ENCODE measurements at regions not wholly inside any gene's neighbourhood (a gene's known extent, or its start where the extent isn't known, plus 50 kb on each side); places are given as distances from the start of the nearest gene placed in this dataset.

- Histone ChIP-seq H3K79me1 (ENCODE audit: low read depth in 1 of 2, low read length in 2 of 2) (no peaks in the 10 kb centered on the region), H2AK9ac (replicated peaks; ENCODE audit: low read depth, low read length, poor library complexity) (no peak overlapping the region), H3K27me3 (ENCODE audit: control insufficient read depth, insufficient read depth, low read length) (no peaks in the 10 kb centered on the region), H2BK20ac (ENCODE audit: low read depth, low read length) (no peak overlapping the region), H4K91ac (ENCODE audit: insufficient read depth, low read depth, low read length) (no peak overlapping the region), H3K4ac (ENCODE audit: low read depth, low read length) (no peak overlapping the region), H3K27ac (ENCODE audit: insufficient read depth, low read length) (no peak overlapping the region), H2AFZ (replicated peaks; ENCODE audit: low read length, poor library complexity) (no peak overlapping the region), H3K18ac (ENCODE audit: low read depth, low read length) (no peak overlapping the region), H3K56ac (ENCODE audit: extremely low read depth, insufficient read depth, low read length) (no peak overlapping the region), H2BK5ac (ENCODE audit: low read depth, low read length, poor library complexity, severe bottlenecking) (no peak overlapping the region), H3K4me1 (ENCODE audit: control insufficient read depth, insufficient read depth, low read length) (no peaks in the 10 kb centered on the region), H3K4me3 (ENCODE audit: insufficient read depth, low read depth, low read length) (no peak overlapping the region), H2BK15ac (ENCODE audit: low read depth, low read length) (no peak overlapping the region), H3K14ac (replicated peaks; ENCODE audit: low read depth, low read length) (no peak overlapping the region), H4K5ac (ENCODE audit: low read depth, low read length) (no peak overlapping the region), H3K9me1 (ENCODE audit: insufficient read depth, low read length) (no peaks in the 10 kb centered on the region), H2BK120ac (ENCODE audit: low read depth, low read length) (no peak overlapping the region), H4K8ac (ENCODE audit: low read depth in 2 of 2, low read length in 2 of 2) (no peak overlapping the region), H3K36me3 (ENCODE audit: control insufficient read depth, insufficient read depth, low read length) (no peaks in the 10 kb centered on the region), H3K9me3 (ENCODE audit: control insufficient read depth, insufficient read depth, low read length) (no peaks in the 10 kb centered on the region), H4K20me1 (ENCODE audit: insufficient read depth, low read length) (no peaks in the 10 kb centered on the region), H3K9ac (ENCODE audit: low read depth, low read length) (no peak overlapping the region), H2AK5ac (ENCODE audit: low read depth, low read length) (no peak overlapping the region), H3K23ac (ENCODE audit: low read depth, low read length) (no peak overlapping the region), H3K4me2 (ENCODE audit: low read depth, low read length) (no peak overlapping the region)
- no TSS peak for BruUV-seq (replicated peaks)
- CTCF ChIA-PET: no interaction called here
- no CpG with 5 or more reads among the region's 2 CpGs for WGBS, 2 experiments (ENCODE audit: extremely low coverage in 2 of 2, insufficient read length in 1 of 2)
- DNase-seq (no peak), ATAC-seq (ENCODE audit: low read depth) (no peak)
- POLR2A ChIA-PET (ENCODE audit: unreplicated experiment): no interaction called here
- dilution Hi-C loops (cut with HindIII; ENCODE audit: low sequenced_read_pairs, unreplicated experiment): no loop called here
- intact Hi-C loops (cut with micrococcal nuclease): no loop called here
- TF ChIP-seq MAFK (IDR thresholded peaks at IDR 0.05; ENCODE audit: low read depth, low read length) (no peak), FOS (IDR thresholded peaks at IDR 0.05; ENCODE audit: low read depth, low read length) (no peak), USF2 (IDR thresholded peaks at IDR 0.05; ENCODE audit: low read depth, low read length) (no peak), ELK1 (IDR thresholded peaks at IDR 0.05; ENCODE audit: borderline replicate concordance, low read depth, low read length) (no peak), CHD1 (IDR thresholded peaks at IDR 0.05; ENCODE audit: low read depth, low read length) (no peak), MXI1 (IDR thresholded peaks at IDR 0.05; ENCODE audit: borderline replicate concordance, low read depth, low read length) (no peak), NFE2L2 (IDR thresholded peaks at IDR 0.05; ENCODE audit: low read depth, low read length) (no peak), MAZ (IDR thresholded peaks at IDR 0.05; ENCODE audit: borderline replicate concordance, low read depth, low read length) (no peak), RFX5 (IDR thresholded peaks at IDR 0.05; ENCODE audit: low read depth, low read length) (no peak), RCOR1 (IDR thresholded peaks at IDR 0.05; ENCODE audit: insufficient replicate concordance, low read length) (no peak), SMC3 (IDR thresholded peaks at IDR 0.05; ENCODE audit: low read depth, low read length) (no peak), CTCF (conservative IDR thresholded peaks at IDR 0.05; ENCODE audit: low read depth, low read length) (no peak), BHLHE40 (IDR thresholded peaks at IDR 0.05; ENCODE audit: low read depth, low read length) (no peak), POLR2A (IDR thresholded peaks at IDR 0.05; ENCODE audit: low read depth, low read length) (no peak), CEBPB (IDR thresholded peaks at IDR 0.05; ENCODE audit: low read depth, low read length) (no peak), RAD21 (IDR thresholded peaks at IDR 0.05; ENCODE audit: low read length) (no peak)
- in situ Hi-C loops (cut with MboI; ENCODE audit: low sequenced_read_pairs): no loop called here
These were observed 264.4 kb upstream of the OR4E1 start for GRCh38 chr14:21937996-21938395.

Data from IMR-90 (cell line).